Vagina (tissue), 2 donors: ENCODE measurements at regions not wholly inside any gene's neighbourhood (a gene's known extent, or its start where the extent isn't known, plus 50 kb on each side); places are given as distances from the start of the nearest gene placed in this dataset.

Experiments used
- DNase-seq, 2 donors: peaks; one replicate each; pipeline ENCODE4 v3.0.0-alpha.2; 2017; ENCODE audit errors: extremely low spot score in 2 of 2
- H3K27ac ChIP-seq: fragments of 200-600 bp; sonication (generic); one replicate; pipeline ENCODE4 v1.5.1; 2019
- H3K27me3 ChIP-seq: fragments of 200-600 bp; sonication (generic); one replicate; pipeline ENCODE4 v1.5.1; 2019
- H3K36me3 ChIP-seq, 2 donors: fragments of 200-600 bp; sonication (generic); one replicate each; pipeline ENCODE4 v1.5.1; 2017 to 2019
- H3K4me1 ChIP-seq: fragments of 200-600 bp; sonication (generic); one replicate; pipeline ENCODE4 v1.5.1; 2019
- H3K4me3 ChIP-seq, 2 donors: fragments of 200-600 bp; sonication (generic); 1 replicate in 1 of 2; 2 replicates in 1 of 2; pipeline ENCODE4 v1.5.1; 2016 to 2019
- H3K9me3 ChIP-seq: fragments of 200-600 bp; sonication (generic); one replicate; pipeline ENCODE4 v1.5.1; 2019
- CTCF ChIP-seq, 3 experiments: fragments of 450-650 bp in 2 of 3; fragments of 200-600 bp in 1 of 3; sonication (generic) in 1 of 3; IDR thresholded peaks; one replicate each; pipeline ENCODE4 v1.5.1; 2017 to 2019; ENCODE audit warnings: antibody characterized with exemption in 3 of 3, mild to moderate bottlenecking in 2 of 3, moderate library complexity in 2 of 3
- POLR2A ChIP-seq, 2 donors: fragments of 450-650 bp; IDR thresholded peaks; one replicate each; pipeline ENCODE4 v1.6.1; 2017; ENCODE audit warnings: antibody characterized with exemption in 2 of 2, mild to moderate bottlenecking in 2 of 2, moderate library complexity in 2 of 2
- POLR2AphosphoS5 ChIP-seq, 2 donors: sonication (generic); formaldehyde crosslinking; IDR thresholded peaks; one replicate each; pipeline ENCODE4 v1.9.0; 2017; ENCODE audit warnings: antibody characterized with exemption in 2 of 2, mild to moderate bottlenecking in 2 of 2, low read depth in 1 of 2; ENCODE audit not compliant: insufficient read depth in 1 of 2
- intact Hi-C: fragments of 100-400 bp; cut with DNase I; formaldehyde crosslinking; loops from one replicate; pipeline ENCODE4 v1.15.1; 2023

GRCh38 chr1:78370779-78371482 is 119.8 kb upstream of the PTGFR start:
- Histone ChIP-seq H3K4me3 (no peak overlapping the region), H3K4me1 (no peaks in the 10 kb centered on the region), H3K27me3 (no peaks in the 10 kb centered on the region), H3K36me3 (no peaks in the 10 kb centered on the region), H3K9me3 (no peaks in the 10 kb centered on the region), H3K27ac (no peak overlapping the region)
- TF ChIP-seq CTCF (IDR thresholded peaks at IDR 0.05) = no peak
- no peak for TF ChIP-seq POLR2AphosphoS5 (IDR thresholded peaks at IDR 0.05; ENCODE audit: insufficient read depth in 1 of 2, low read depth in 1 of 2)
- no peak for TF ChIP-seq POLR2A (IDR thresholded peaks at IDR 0.05)
- DNase-seq = no peak
- intact Hi-C loops = no loop called here

GRCh38 chr1:78373676-78374075 is 117.1 kb upstream of the PTGFR start:
- H3K27ac ChIP-seq = no peak overlapping the region
- intact Hi-C loops = no loop called here
- no peak overlapping the region for H3K4me3 ChIP-seq
- peaks cover 7% of the 10 kb centered on the region for H3K4me1 ChIP-seq
- TF ChIP-seq CTCF (IDR thresholded peaks at IDR 0.05) (no peak), POLR2AphosphoS5 (IDR thresholded peaks at IDR 0.05; ENCODE audit: insufficient read depth in 1 of 2, low read depth in 1 of 2) (no peak), POLR2A (IDR thresholded peaks at IDR 0.05) (no peak)
- DNase-seq = no peak
- no peaks in the 10 kb centered on the region for H3K36me3 ChIP-seq
- no peaks in the 10 kb centered on the region for H3K27me3 ChIP-seq
- no peaks in the 10 kb centered on the region for H3K9me3 ChIP-seq

GRCh38 chr1:78375996-78376395 is 114.8 kb upstream of the PTGFR start:
- Histone ChIP-seq H3K4me3 (no peak overlapping the region), H3K27ac (no peak overlapping the region), H3K9me3 (no peaks in the 10 kb centered on the region), H3K4me1 (peaks cover 7% of the 10 kb centered on the region), H3K27me3 (no peaks in the 10 kb centered on the region), H3K36me3 (no peaks in the 10 kb centered on the region)
- intact Hi-C loops = no loop called here
- TF ChIP-seq POLR2A (IDR thresholded peaks at IDR 0.05) = no peak
- TF ChIP-seq POLR2AphosphoS5 (IDR thresholded peaks at IDR 0.05; ENCODE audit: insufficient read depth in 1 of 2, low read depth in 1 of 2) = no peak
- no peak for TF ChIP-seq CTCF (IDR thresholded peaks at IDR 0.05)
- DNase-seq = no peak

GRCh38 chr1:78377356-78377928 is 113.3 kb upstream of the PTGFR start:
- H3K27ac ChIP-seq = no peak overlapping the region
- no peak overlapping the region for H3K4me3 ChIP-seq
- TF ChIP-seq CTCF (IDR thresholded peaks at IDR 0.05) (no peak), POLR2AphosphoS5 (IDR thresholded peaks at IDR 0.05; ENCODE audit: insufficient read depth in 1 of 2, low read depth in 1 of 2) (no peak), POLR2A (IDR thresholded peaks at IDR 0.05) (no peak)
- no peaks in the 10 kb centered on the region for H3K9me3 ChIP-seq
- no peaks in the 10 kb centered on the region for H3K36me3 ChIP-seq
- H3K4me1 ChIP-seq = peaks cover 7% of the 10 kb centered on the region
- no peaks in the 10 kb centered on the region for H3K27me3 ChIP-seq
- intact Hi-C loops = no loop called here
- no peak for DNase-seq

- Histone ChIP-seq H3K36me3 (no peaks in the 10 kb centered on the region), H3K27me3 (no peaks in the 10 kb centered on the region), H3K4me3 (no peak overlapping the region), H3K9me3 (no peaks in the 10 kb centered on the region), H3K4me1 (no peaks in the 10 kb centered on the region), H3K27ac (no peak overlapping the region)
- intact Hi-C loops = no loop called here
- no peak for TF ChIP-seq CTCF (IDR thresholded peaks at IDR 0.05)
- no peak for TF ChIP-seq POLR2A (IDR thresholded peaks at IDR 0.05)
- no peak for TF ChIP-seq POLR2AphosphoS5 (IDR thresholded peaks at IDR 0.05; ENCODE audit: insufficient read depth in 1 of 2, low read depth in 1 of 2)
- DNase-seq = no peak
Measured at GRCh38 chr1:78383923-78384322, 106.9 kb upstream of the PTGFR start.
